ENCODE measurements at regions not wholly inside any gene's neighbourhood (a gene's known extent, or its start where the extent isn't known, plus 50 kb on each side); places are given as distances from the start of the nearest gene placed in this dataset.

DNA sequence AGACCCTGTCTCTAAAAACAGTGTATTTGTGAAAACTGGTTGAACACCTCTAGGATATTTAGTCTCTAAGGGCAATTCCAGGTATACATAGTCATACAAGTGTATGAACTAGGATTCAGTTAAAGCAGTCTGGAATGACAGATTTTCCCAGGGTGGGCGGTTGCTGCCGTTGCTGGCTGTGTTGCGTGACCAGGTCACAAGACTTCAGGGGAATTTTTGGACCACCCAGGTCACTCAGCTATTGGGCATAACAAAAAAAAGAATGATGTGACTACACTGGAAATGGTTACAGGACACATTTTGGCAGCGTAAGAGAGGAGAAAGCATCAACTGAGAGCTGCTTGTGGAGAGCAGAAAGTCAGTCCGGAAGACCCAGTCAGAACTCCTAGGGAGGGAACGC, 58.0 kb upstream of the ZBTB7C start:
- TF ChIP-seq, protein P1, sequence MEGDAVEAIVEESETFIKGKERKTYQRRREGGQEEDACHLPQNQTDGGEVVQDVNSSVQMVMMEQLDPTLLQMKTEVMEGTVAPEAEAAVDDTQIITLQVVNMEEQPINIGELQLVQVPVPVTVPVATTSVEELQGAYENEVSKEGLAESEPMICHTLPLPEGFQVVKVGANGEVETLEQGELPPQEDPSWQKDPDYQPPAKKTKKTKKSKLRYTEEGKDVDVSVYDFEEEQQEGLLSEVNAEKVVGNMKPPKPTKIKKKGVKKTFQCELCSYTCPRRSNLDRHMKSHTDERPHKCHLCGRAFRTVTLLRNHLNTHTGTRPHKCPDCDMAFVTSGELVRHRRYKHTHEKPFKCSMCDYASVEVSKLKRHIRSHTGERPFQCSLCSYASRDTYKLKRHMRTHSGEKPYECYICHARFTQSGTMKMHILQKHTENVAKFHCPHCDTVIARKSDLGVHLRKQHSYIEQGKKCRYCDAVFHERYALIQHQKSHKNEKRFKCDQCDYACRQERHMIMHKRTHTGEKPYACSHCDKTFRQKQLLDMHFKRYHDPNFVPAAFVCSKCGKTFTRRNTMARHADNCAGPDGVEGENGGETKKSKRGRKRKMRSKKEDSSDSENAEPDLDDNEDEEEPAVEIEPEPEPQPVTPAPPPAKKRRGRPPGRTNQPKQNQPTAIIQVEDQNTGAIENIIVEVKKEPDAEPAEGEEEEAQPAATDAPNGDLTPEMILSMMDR (IDR thresholded peaks at IDR 0.05): no peak
- no peak for TF ChIP-seq POLR2A (IDR thresholded peaks at IDR 0.05)

Measured in ovary (tissue), 3 donors.